Fibroblast of lung (primary cell): ENCODE measurements at regions not wholly inside any gene's neighbourhood (a gene's known extent, or its start where the extent isn't known, plus 50 kb on each side); places are given as distances from the start of the nearest gene placed in this dataset.

Source experiments
- EZH2 ChIP-seq: IDR thresholded peaks from 2 replicates; pipeline ENCODE4 v1.5.1; 2012; ENCODE audit warnings: low read length, control low read depth, mild to moderate bottlenecking; ENCODE audit errors: missing control alignments
- TF ChIP-seq, protein P1 (sequence below), 2 donors: IDR thresholded peaks in 1 of 2; conservative IDR thresholded peaks in 1 of 2; 1 replicate in 1 of 2; 2 replicates in 1 of 2; pipeline ENCODE4 v1.5.1; 2011 to 2012; ENCODE audit warnings: low read length in 2 of 2, control low read depth in 1 of 2, inconsistent platforms in 1 of 2, low read depth in 1 of 2, mild to moderate bottlenecking in 1 of 2

DNA sequence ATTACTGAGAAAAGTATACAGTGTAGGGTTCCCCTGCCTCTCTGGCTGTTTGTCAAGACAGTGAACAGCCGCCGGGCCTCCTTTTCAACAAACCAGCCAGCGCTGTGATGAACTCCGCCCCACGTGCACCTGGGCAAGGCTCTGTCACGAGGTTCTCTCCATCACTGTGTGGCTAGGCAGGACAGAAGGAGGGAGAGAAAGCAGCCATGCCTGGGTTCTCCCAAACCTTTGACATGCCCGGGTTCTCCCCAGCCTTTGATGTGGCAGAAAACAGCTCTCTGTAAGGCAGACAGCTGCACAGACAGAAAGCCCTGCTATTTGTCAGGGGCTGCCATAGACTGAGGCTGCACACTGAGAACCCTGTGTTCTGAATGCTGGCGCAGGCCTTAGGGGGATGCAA lies 101.4 kb upstream of the TRPM1 start:
- TF ChIP-seq, protein P1, sequence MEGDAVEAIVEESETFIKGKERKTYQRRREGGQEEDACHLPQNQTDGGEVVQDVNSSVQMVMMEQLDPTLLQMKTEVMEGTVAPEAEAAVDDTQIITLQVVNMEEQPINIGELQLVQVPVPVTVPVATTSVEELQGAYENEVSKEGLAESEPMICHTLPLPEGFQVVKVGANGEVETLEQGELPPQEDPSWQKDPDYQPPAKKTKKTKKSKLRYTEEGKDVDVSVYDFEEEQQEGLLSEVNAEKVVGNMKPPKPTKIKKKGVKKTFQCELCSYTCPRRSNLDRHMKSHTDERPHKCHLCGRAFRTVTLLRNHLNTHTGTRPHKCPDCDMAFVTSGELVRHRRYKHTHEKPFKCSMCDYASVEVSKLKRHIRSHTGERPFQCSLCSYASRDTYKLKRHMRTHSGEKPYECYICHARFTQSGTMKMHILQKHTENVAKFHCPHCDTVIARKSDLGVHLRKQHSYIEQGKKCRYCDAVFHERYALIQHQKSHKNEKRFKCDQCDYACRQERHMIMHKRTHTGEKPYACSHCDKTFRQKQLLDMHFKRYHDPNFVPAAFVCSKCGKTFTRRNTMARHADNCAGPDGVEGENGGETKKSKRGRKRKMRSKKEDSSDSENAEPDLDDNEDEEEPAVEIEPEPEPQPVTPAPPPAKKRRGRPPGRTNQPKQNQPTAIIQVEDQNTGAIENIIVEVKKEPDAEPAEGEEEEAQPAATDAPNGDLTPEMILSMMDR (conservative IDR thresholded peaks at IDR 0.05 in 1 of 2, IDR thresholded peaks at IDR 0.05 in 1 of 2; ENCODE audit: low read depth in 1 of 2, low read length in 2 of 2), result no peak
- TF ChIP-seq EZH2, result no peak
